GM12892 (cell line): ENCODE measurements at regions not wholly inside any gene's neighbourhood (a gene's known extent, or its start where the extent isn't known, plus 50 kb on each side); places are given as distances from the start of the nearest gene placed in this dataset.

ENCODE experiments used
- POLR2A ChIP-seq: IDR thresholded peaks from 2 replicates; pipeline ENCODE4 v1.6.1; 2011; ENCODE audit warnings: low read depth, low read length, control low read depth
- TAF1 ChIP-seq: IDR thresholded peaks from 2 replicates; pipeline ENCODE4 v1.6.1; 2011; ENCODE audit warnings: low read depth, mild to moderate bottlenecking, control low read depth, low read length, borderline replicate concordance

- TF ChIP-seq TAF1 (no peak), POLR2A (no peak)
These were observed 62.1 kb upstream of the MYOCD start for GRCh38 chr17:12603566-12603965.
